ENCODE measurements at regions not wholly inside any gene's neighbourhood (a gene's known extent, or its start where the extent isn't known, plus 50 kb on each side); places are given as distances from the start of the nearest gene placed in this dataset.
"Not testable (repeated sequence)": the region's sequence is repeated elsewhere in the genome, so short reads cannot be mapped to it uniquely, and the experiment has no call there.

- ChIA-PET CTCF (no interaction called here), POLR2A (no interaction called here)
These were observed 115.2 kb downstream of the ZNF37A start for GRCh38 chr10:38209332-38209731.

- CTCF ChIA-PET, POLR2A ChIA-PET: not testable (repeated sequence)
These were observed 115.6 kb downstream of the ZNF37A start for GRCh38 chr10:38209748-38210147.

- ChIA-PET POLR2A (no interaction called here), CTCF (no interaction called here)
These were observed 118.3 kb downstream of the ZNF37A start for GRCh38 chr10:38212460-38212859.

GRCh38 chr10:38226385-38226784 is 132.2 kb downstream of the ZNF37A start:
- ChIA-PET CTCF (no interaction called here), POLR2A (no interaction called here)

- ChIA-PET POLR2A (no interaction called here), CTCF (no interaction called here)
These were observed 134.3 kb downstream of the ZNF37A start for GRCh38 chr10:38228394-38228793.

GRCh38 chr10:38238479-38238878 is 144.3 kb downstream of the ZNF37A start:
- CTCF ChIA-PET, POLR2A ChIA-PET: not testable (repeated sequence)

- CTCF ChIA-PET, POLR2A ChIA-PET: not testable (repeated sequence)
These were observed 148.0 kb downstream of the ZNF37A start for GRCh38 chr10:38242061-38242649.

GRCh38 chr10:38248113-38248512 is 154.0 kb downstream of the ZNF37A start:
- POLR2A ChIA-PET, CTCF ChIA-PET: not testable (repeated sequence)

- CTCF ChIA-PET, POLR2A ChIA-PET: not testable (repeated sequence)
These were observed 158.4 kb downstream of the ZNF37A start for GRCh38 chr10:38252551-38252950.

- POLR2A ChIA-PET, CTCF ChIA-PET: not testable (repeated sequence)
These were observed 173.4 kb downstream of the ZNF37A start for GRCh38 chr10:38267555-38267954.

- CTCF ChIA-PET, POLR2A ChIA-PET: not testable (repeated sequence)
These were observed 176.9 kb downstream of the ZNF37A start for GRCh38 chr10:38271031-38271430.

GRCh38 chr10:38274879-38275278 is 180.7 kb downstream of the ZNF37A start:
- CTCF ChIA-PET, POLR2A ChIA-PET: not testable (repeated sequence)

GRCh38 chr10:38292560-38292959 is 198.4 kb downstream of the ZNF37A start:
- CTCF ChIA-PET, POLR2A ChIA-PET: not testable (repeated sequence)

- POLR2A ChIA-PET, CTCF ChIA-PET: not testable (repeated sequence)
These were observed 216.0 kb downstream of the ZNF37A start for GRCh38 chr10:38310111-38310510.

- CTCF ChIA-PET, POLR2A ChIA-PET: not testable (repeated sequence)
These were observed 221.1 kb downstream of the ZNF37A start for GRCh38 chr10:38315090-38315805.

- CTCF ChIA-PET, POLR2A ChIA-PET: not testable (repeated sequence)
These were observed 227.3 kb downstream of the ZNF37A start for GRCh38 chr10:38321393-38321792.

GRCh38 chr10:38330306-38330705 is 236.2 kb downstream of the ZNF37A start:
- POLR2A ChIA-PET, result not testable (repeated sequence)
- CTCF ChIA-PET, result interaction anchor here (0.6 kb wide), 1 partner anchor 8 kb away, joined by 3 read pairs; no protein-coding TSS in a partner anchor

GRCh38 chr10:38331106-38331505 is 237.0 kb downstream of the ZNF37A start:
- CTCF ChIA-PET, result interaction anchor here (0.6 kb wide), 1 partner anchor 9 kb away, joined by 3 read pairs; no protein-coding TSS in a partner anchor
- POLR2A ChIA-PET, result not testable (repeated sequence)

- CTCF ChIA-PET, result not testable (repeated sequence)
These were observed 239.6 kb downstream of the ZNF37A start for GRCh38 chr10:38333699-38334098.

GRCh38 chr10:38350645-38351044 is 256.5 kb downstream of the ZNF37A start:
- POLR2A ChIA-PET, CTCF ChIA-PET: not testable (repeated sequence)

More at GRCh38 chr10:38333699-38334098, 239.6 kb downstream of the ZNF37A start:
- POLR2A ChIA-PET, result not testable (repeated sequence)

- CTCF ChIA-PET, POLR2A ChIA-PET: not testable (repeated sequence)
These were observed 260.3 kb downstream of the ZNF37A start for GRCh38 chr10:38354410-38354809.
